ENCODE measurements at regions not wholly inside any gene's neighbourhood (a gene's known extent, or its start where the extent isn't known, plus 50 kb on each side); places are given as distances from the start of the nearest gene placed in this dataset.

GRCh38 chr4:164318350-164318749 lies 435.6 kb upstream of the SMIM31 start:
- Mint-ChIP-seq H3K4me3 (no peak overlapping the region), H3K27ac (no peak overlapping the region), H3K27me3 (ENCODE audit: low read depth in 3 of 3) (no peaks in the 10 kb centered on the region), H3K9me3 (peaks cover 0 to 1% (median 0%) of the 10 kb centered on the region in 7 donors), H3K36me3 (no peaks in the 10 kb centered on the region), H3K4me1 (no peaks in the 10 kb centered on the region)
- no peaks in the 10 kb centered on the region for H3K79me2 ChIP-seq (ENCODE audit: insufficient read depth, low read length)
- H3K36me3 ChIP-seq (replicated peaks in 1 of 2; ENCODE audit: control insufficient read depth in 1 of 2, insufficient read depth in 2 of 2, low read length in 2 of 2): no peaks in the 10 kb centered on the region
- H3K9ac ChIP-seq (ENCODE audit: insufficient read depth, low read length, poor library complexity, severe bottlenecking): no peak overlapping the region
- H3K9me3 ChIP-seq (replicated peaks in 1 of 2; ENCODE audit: control insufficient read depth in 1 of 2, insufficient read depth in 1 of 2, low read length in 2 of 2): no peaks in the 10 kb centered on the region
- H4K20me1 ChIP-seq (ENCODE audit: insufficient read depth, low read length): no peaks in the 10 kb centered on the region
- TF ChIP-seq CTCF (IDR thresholded peaks at IDR 0.05): no peak
- H3K4me1 ChIP-seq (ENCODE audit: control insufficient read depth in 1 of 2, insufficient read depth in 2 of 2, low read length in 2 of 2): no peaks in the 10 kb centered on the region
- WGBS (ENCODE audit: insufficient coverage): no CpG with 5 or more reads among the region's 1 CpG
- H3K4me2 ChIP-seq (replicated peaks; ENCODE audit: extremely low read depth, low read length, poor library complexity, severe bottlenecking): no peak overlapping the region
- no peak for DNase-seq
- intact Hi-C loops (cut with micrococcal nuclease): no loop called here
- no peak overlapping the region for H3K4me3 ChIP-seq (replicated peaks in 1 of 3; ENCODE audit: low read depth in 2 of 3, low read length in 3 of 3)
- H3K27me3 ChIP-seq (ENCODE audit: control insufficient read depth in 2 of 2, insufficient read depth in 2 of 2, low read length in 2 of 2): no peaks in the 10 kb centered on the region
- H2AFZ ChIP-seq (ENCODE audit: insufficient read depth, low read depth, low read length, poor library complexity, severe bottlenecking): no peak overlapping the region
- H3K27ac ChIP-seq (ENCODE audit: low read depth in 1 of 2, low read length in 2 of 2): no peak overlapping the region

- intact Hi-C loops (cut with micrococcal nuclease): no loop called here
- Histone ChIP-seq H3K27me3 (ENCODE audit: control insufficient read depth in 2 of 2, insufficient read depth in 2 of 2, low read length in 2 of 2) (no peaks in the 10 kb centered on the region), H3K4me2 (replicated peaks; ENCODE audit: extremely low read depth, low read length, poor library complexity, severe bottlenecking) (no peak overlapping the region), H3K9ac (ENCODE audit: insufficient read depth, low read length, poor library complexity, severe bottlenecking) (no peak overlapping the region), H2AFZ (ENCODE audit: insufficient read depth, low read depth, low read length, poor library complexity, severe bottlenecking) (no peak overlapping the region), H3K4me3 (replicated peaks in 1 of 3; ENCODE audit: low read depth in 2 of 3, low read length in 3 of 3) (no peak overlapping the region), H3K4me1 (ENCODE audit: control insufficient read depth in 1 of 2, insufficient read depth in 2 of 2, low read length in 2 of 2) (no peaks in the 10 kb centered on the region), H3K27ac (ENCODE audit: low read depth in 1 of 2, low read length in 2 of 2) (no peak overlapping the region), H3K9me3 (replicated peaks in 1 of 2; ENCODE audit: control insufficient read depth in 1 of 2, insufficient read depth in 1 of 2, low read length in 2 of 2) (no peaks in the 10 kb centered on the region), H3K79me2 (ENCODE audit: insufficient read depth, low read length) (no peaks in the 10 kb centered on the region), H4K20me1 (ENCODE audit: insufficient read depth, low read length) (no peaks in the 10 kb centered on the region), H3K36me3 (replicated peaks in 1 of 2; ENCODE audit: control insufficient read depth in 1 of 2, insufficient read depth in 2 of 2, low read length in 2 of 2) (no peaks in the 10 kb centered on the region)
- Mint-ChIP-seq H3K27me3 (ENCODE audit: low read depth in 3 of 3) (no peaks in the 10 kb centered on the region), H3K27ac (no peak overlapping the region), H3K9me3 (peaks cover 0 to 1% (median 0%) of the 10 kb centered on the region in 7 donors), H3K36me3 (no peaks in the 10 kb centered on the region), H3K4me1 (no peaks in the 10 kb centered on the region), H3K4me3 (no peak overlapping the region)
- DNase-seq: no peak
- TF ChIP-seq CTCF (IDR thresholded peaks at IDR 0.05): no peak
These were observed 434.2 kb upstream of the SMIM31 start for GRCh38 chr4:164319688-164320087.

Data from CD14-positive monocyte (primary cell).